HT-29 (cell line): ENCODE measurements at regions not wholly inside any gene's neighbourhood (a gene's known extent, or its start where the extent isn't known, plus 50 kb on each side); places are given as distances from the start of the nearest gene placed in this dataset.
A peak's percentile ranks its signal among the peaks of the same experiment; 100 is the strongest.
"Not testable (repeated sequence)": the region's sequence is repeated elsewhere in the genome, so short reads cannot be mapped to it uniquely, and the experiment has no call there.

Source experiments
- DNase-seq: peaks from one replicate; pipeline ENCODE4 v3.0.0-alpha.2; 2015; ENCODE audit warnings: low spot score

- DNase-seq = no peak
These were observed 151.6 kb downstream of the ABCC12 start for GRCh38 chr16:48004141-48004695.

- no peak for DNase-seq
These were observed 152.4 kb downstream of the ABCC12 start for GRCh38 chr16:48003206-48003907.

GRCh38 chr16:48001324-48001895 is 154.4 kb downstream of the ABCC12 start:
- no peak for DNase-seq

GRCh38 chr16:48000622-48001021 is 155.2 kb downstream of the ABCC12 start:
- no peak for DNase-seq

GRCh38 chr16:47999595-47999994 is 156.2 kb downstream of the ABCC12 start:
- no peak for DNase-seq

GRCh38 chr16:47995354-47995753 is 160.4 kb downstream of the ABCC12 start:
- peak; percentile 6 for DNase-seq

GRCh38 chr16:47991491-47991890 is 164.3 kb downstream of the ABCC12 start:
- no peak for DNase-seq

GRCh38 chr16:47990676-47991075 is 165.1 kb downstream of the ABCC12 start:
- DNase-seq = no peak

- DNase-seq = no peak
These were observed 168.7 kb downstream of the ABCC12 start for GRCh38 chr16:47987136-47987535.

GRCh38 chr16:47986031-47986430 is 169.8 kb downstream of the ABCC12 start:
- DNase-seq = no peak

GRCh38 chr16:47984669-47985068 is 171.1 kb downstream of the ABCC12 start:
- DNase-seq = no peak

- DNase-seq = no peak
These were observed 171.7 kb downstream of the ABCC12 start for GRCh38 chr16:47983999-47984580.

- DNase-seq = no peak
These were observed 175.6 kb downstream of the ABCC12 start for GRCh38 chr16:47980212-47980611.

- no peak for DNase-seq
These were observed 176.1 kb downstream of the ABCC12 start for GRCh38 chr16:47979616-47980182.

GRCh38 chr16:47979164-47979520 is 176.7 kb downstream of the ABCC12 start:
- DNase-seq = no peak

GRCh38 chr16:47978491-47979163 is 177.2 kb downstream of the ABCC12 start:
- no peak for DNase-seq

- no peak for DNase-seq
These were observed 178.0 kb downstream of the ABCC12 start for GRCh38 chr16:47977802-47978201.

- no peak for DNase-seq
These were observed 179.1 kb downstream of the ABCC12 start for GRCh38 chr16:47976636-47977210.

- not testable (repeated sequence) for DNase-seq
These were observed 180.8 kb downstream of the ABCC12 start for GRCh38 chr16:47974971-47975370.

GRCh38 chr16:47973552-47973951 is 182.2 kb downstream of the ABCC12 start:
- no peak for DNase-seq

- DNase-seq = no peak
These were observed 183.4 kb downstream of the ABCC12 start for GRCh38 chr16:47972246-47972985.
